ENCODE measurements at regions not wholly inside any gene's neighbourhood (a gene's known extent, or its start where the extent isn't known, plus 50 kb on each side); places are given as distances from the start of the nearest gene placed in this dataset.

DNA sequence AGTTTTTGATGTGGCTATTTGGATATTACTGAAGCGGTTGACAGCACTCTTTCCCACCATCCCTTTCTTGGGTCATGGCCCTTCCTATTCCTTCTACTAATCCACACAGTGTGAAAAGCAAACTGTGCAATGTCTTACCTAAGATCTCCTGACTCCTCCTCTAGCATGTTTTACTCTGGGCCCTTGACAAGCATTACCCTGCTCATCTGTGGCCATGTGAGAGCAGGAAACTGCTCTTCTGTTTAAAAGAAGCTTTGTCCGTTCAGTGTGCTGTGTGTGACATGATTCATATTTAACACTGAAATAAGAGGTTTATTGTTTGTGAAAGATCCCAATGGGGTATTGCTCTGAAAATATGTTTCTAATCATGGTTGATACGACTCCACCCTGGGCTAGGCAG, 1022.5 kb downstream of the AACS start:
- TF ChIP-seq, protein P1, sequence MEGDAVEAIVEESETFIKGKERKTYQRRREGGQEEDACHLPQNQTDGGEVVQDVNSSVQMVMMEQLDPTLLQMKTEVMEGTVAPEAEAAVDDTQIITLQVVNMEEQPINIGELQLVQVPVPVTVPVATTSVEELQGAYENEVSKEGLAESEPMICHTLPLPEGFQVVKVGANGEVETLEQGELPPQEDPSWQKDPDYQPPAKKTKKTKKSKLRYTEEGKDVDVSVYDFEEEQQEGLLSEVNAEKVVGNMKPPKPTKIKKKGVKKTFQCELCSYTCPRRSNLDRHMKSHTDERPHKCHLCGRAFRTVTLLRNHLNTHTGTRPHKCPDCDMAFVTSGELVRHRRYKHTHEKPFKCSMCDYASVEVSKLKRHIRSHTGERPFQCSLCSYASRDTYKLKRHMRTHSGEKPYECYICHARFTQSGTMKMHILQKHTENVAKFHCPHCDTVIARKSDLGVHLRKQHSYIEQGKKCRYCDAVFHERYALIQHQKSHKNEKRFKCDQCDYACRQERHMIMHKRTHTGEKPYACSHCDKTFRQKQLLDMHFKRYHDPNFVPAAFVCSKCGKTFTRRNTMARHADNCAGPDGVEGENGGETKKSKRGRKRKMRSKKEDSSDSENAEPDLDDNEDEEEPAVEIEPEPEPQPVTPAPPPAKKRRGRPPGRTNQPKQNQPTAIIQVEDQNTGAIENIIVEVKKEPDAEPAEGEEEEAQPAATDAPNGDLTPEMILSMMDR (IDR thresholded peaks at IDR 0.05; ENCODE audit: low read depth, low read length): no peak
- DNase-seq (ENCODE audit: low read depth, low spot score): no peak
- Histone ChIP-seq H3K27ac (ENCODE audit: low read depth, low read length) (no peak overlapping the region), H3K27me3 (ENCODE audit: control insufficient read depth, insufficient read depth, low read length) (no peaks in the 10 kb centered on the region), H3K4me3 (ENCODE audit: low read depth, low read length) (no peak overlapping the region), H3K9me3 (ENCODE audit: control insufficient read depth, insufficient read depth, low read length) (peaks cover 32% of the 10 kb centered on the region)
- POLR2A ChIA-PET: no interaction called here
- CTCF ChIA-PET: no interaction called here

GRCh38 chr12:126093908-126094307, 1028.7 kb downstream of the AACS start:
- CTCF ChIA-PET: no interaction called here
- Histone ChIP-seq H3K9me3 (ENCODE audit: control insufficient read depth, insufficient read depth, low read length) (peaks cover 26% of the 10 kb centered on the region), H3K27ac (ENCODE audit: low read depth, low read length) (no peak overlapping the region), H3K27me3 (ENCODE audit: control insufficient read depth, insufficient read depth, low read length) (no peaks in the 10 kb centered on the region), H3K4me3 (ENCODE audit: low read depth, low read length) (no peak overlapping the region)
- DNase-seq (ENCODE audit: low read depth, low spot score): no peak
- POLR2A ChIA-PET: no interaction called here
- TF ChIP-seq, protein P1 (IDR thresholded peaks at IDR 0.05; ENCODE audit: low read depth, low read length): no peak

GRCh38 chr12:126095748-126096510, 1030.7 kb downstream of the AACS start:
- POLR2A ChIA-PET: no interaction called here

GRCh38 chr12:126106706-126107105, 1041.5 kb downstream of the AACS start:
- TF ChIP-seq, protein P1 (IDR thresholded peaks at IDR 0.05; ENCODE audit: low read depth, low read length): no peak
- CTCF ChIA-PET: no interaction called here
- no peak for DNase-seq (ENCODE audit: low read depth, low spot score)
- Histone ChIP-seq H3K4me3 (ENCODE audit: low read depth, low read length) (no peak overlapping the region), H3K27ac (ENCODE audit: low read depth, low read length) (no peak overlapping the region), H3K9me3 (ENCODE audit: control insufficient read depth, insufficient read depth, low read length) (peaks cover 21% of the 10 kb centered on the region), H3K27me3 (ENCODE audit: control insufficient read depth, insufficient read depth, low read length) (no peaks in the 10 kb centered on the region)
- POLR2A ChIA-PET: no interaction called here

More at GRCh38 chr12:126095748-126096510, 1030.7 kb downstream of the AACS start:
- no peaks in the 10 kb centered on the region for H3K27me3 ChIP-seq (ENCODE audit: control insufficient read depth, insufficient read depth, low read length)
- TF ChIP-seq, protein P1 (IDR thresholded peaks at IDR 0.05; ENCODE audit: low read depth, low read length): no peak
- H3K27ac ChIP-seq (ENCODE audit: low read depth, low read length): no peak overlapping the region
- CTCF ChIA-PET: no interaction called here
- no peak for DNase-seq (ENCODE audit: low read depth, low spot score)
- no peak overlapping the region for H3K4me3 ChIP-seq (ENCODE audit: low read depth, low read length)
- H3K9me3 ChIP-seq (ENCODE audit: control insufficient read depth, insufficient read depth, low read length): peaks cover 20% of the 10 kb centered on the region

DNA sequence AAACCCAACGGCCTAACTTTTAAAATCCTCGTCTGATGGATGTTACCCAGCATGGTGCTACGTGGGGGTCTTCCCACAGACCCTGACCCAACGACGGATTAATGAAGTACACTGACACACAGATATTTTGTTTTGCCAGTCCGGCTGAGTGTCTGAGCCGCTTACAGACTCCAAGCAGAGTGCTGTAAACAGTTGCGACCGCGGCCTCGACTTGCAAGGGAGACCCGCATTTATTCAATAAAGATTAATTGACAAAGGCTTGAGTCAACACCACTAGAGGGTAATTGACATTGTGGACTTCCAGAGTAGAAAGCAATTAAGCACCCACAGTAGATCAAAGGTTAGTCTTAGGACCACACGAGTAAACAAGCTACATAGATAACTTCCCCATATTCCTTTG, 1042.4 kb downstream of the AACS start:
- POLR2A ChIA-PET: no interaction called here
- H3K9me3 ChIP-seq (ENCODE audit: control insufficient read depth, insufficient read depth, low read length): peaks cover 21% of the 10 kb centered on the region
- no peaks in the 10 kb centered on the region for H3K27me3 ChIP-seq (ENCODE audit: control insufficient read depth, insufficient read depth, low read length)
- no peak for DNase-seq (ENCODE audit: low read depth, low spot score)
- no peak overlapping the region for H3K27ac ChIP-seq (ENCODE audit: low read depth, low read length)
- TF ChIP-seq, protein P1 (IDR thresholded peaks at IDR 0.05; ENCODE audit: low read depth, low read length): no peak
- H3K4me3 ChIP-seq (ENCODE audit: low read depth, low read length): no peak overlapping the region
- CTCF ChIA-PET: no interaction called here
